HepG2 (cell line): ENCODE measurements at regions not wholly inside any gene's neighbourhood (a gene's known extent, or its start where the extent isn't known, plus 50 kb on each side); places are given as distances from the start of the nearest gene placed in this dataset.

Source experiments
- ATAC-seq: fragments of 200-7000 bp; cut with Tn5 transposase; 3 replicates; pipeline ENCODE4 v1.9.1; 2020; ENCODE audit warnings: mild to moderate bottlenecking, moderate library complexity
- BruUV-seq: library from RNA; stranded (reverse); fragments of 400-500 nt; replicated peaks from 2 replicates; lab custom pipeline; 2021; lab: Mats Ljungman, UMichigan
- CTCF ChIA-PET: fragments of 300-600 bp; formaldehyde crosslinking; extraction: SDS; loops from one replicate; lab custom pipeline; 2021; ENCODE audit warnings: low total read pairs, inconsistent platforms, low intra/inter-chr PET ratio; lab: Yijun Ruan, JAX
- POLR2A ChIA-PET: fragments of 350-600 bp; sonication (Branson Sonifier 250); formaldehyde crosslinking; loops from one replicate; lab custom pipeline; 2020; ENCODE audit warnings: antibody characterized with exemption, inconsistent platforms; lab: Yijun Ruan, JAX
- DNase-seq: peaks from one replicate; pipeline ENCODE4 v3.0.0-alpha.2; 2015; ENCODE audit warnings: low spot score
- FAIRE-seq: peaks from 3 replicates; lab custom pipeline; 2011; peaks lifted over from hg19 to GRCh38; lab: Jason Lieb, UNC
- H2AFZ ChIP-seq: one replicate; pipeline ENCODE4 v1.6.1; 2011; ENCODE audit warnings: low read length, inconsistent platforms
- H3K27ac ChIP-seq: fragments of 300-600 bp; 3 replicates; pipeline ENCODE4 v1.8.0; 2011; ENCODE audit warnings: mixed run types, mild to moderate bottlenecking, mixed read lengths, low read length, inconsistent platforms; ENCODE audit not compliant: insufficient read depth; ENCODE audit errors: extremely low read length
- H3K27me3 ChIP-seq, 2 experiments: fragments of 200-600 bp in 1 of 2; 2 replicates in 1 of 2; 3 replicates in 1 of 2; pipeline versions ENCODE4 v1.6.0 to v1.8.0; 2011; ENCODE audit warnings: low read length in 2 of 2, mild to moderate bottlenecking in 2 of 2, moderate library complexity in 2 of 2, inconsistent platforms in 1 of 2; ENCODE audit not compliant: insufficient read depth in 2 of 2, control insufficient read depth in 1 of 2
- H3K36me3 ChIP-seq, 2 experiments: fragments of 200-600 bp in 1 of 2; replicated peaks in 1 of 2; 2 replicates in 1 of 2; 3 replicates in 1 of 2; pipeline versions ENCODE4 v1.5.1 to v1.8.0; 2011; ENCODE audit warnings: low read length in 2 of 2, inconsistent platforms in 1 of 2; ENCODE audit not compliant: insufficient read depth in 2 of 2, control insufficient read depth in 1 of 2
- H3K4me1 ChIP-seq: 2 replicates; pipeline ENCODE4 v1.5.1; 2012; ENCODE audit warnings: low read length, inconsistent platforms; ENCODE audit not compliant: insufficient read depth
- H3K4me2 ChIP-seq: 2 replicates; pipeline ENCODE4 v1.6.0; 2011; ENCODE audit warnings: low read depth, low read length, inconsistent platforms
- H3K4me3 ChIP-seq, 3 experiments: fragments of 200-600 bp in 1 of 3; sonication (generic), shearing (Covaris generic) in 1 of 3; replicated peaks in 1 of 3; 2 replicates each; pipeline ENCODE4 v1.5.1; 2011 to 2016; ENCODE audit warnings: low read length in 3 of 3, inconsistent platforms in 2 of 3, low read depth in 2 of 3, mild to moderate bottlenecking in 2 of 3, control low read depth in 1 of 3, mixed read lengths in 1 of 3; ENCODE audit not compliant: insufficient read depth in 1 of 3
- H3K79me2 ChIP-seq: one replicate; pipeline ENCODE4 v1.6.1; 2011; ENCODE audit warnings: low read length, inconsistent platforms; ENCODE audit not compliant: insufficient read depth
- H3K9ac ChIP-seq: 2 replicates; pipeline ENCODE4 v1.6.0; 2011; ENCODE audit warnings: mild to moderate bottlenecking, low read depth, low read length, inconsistent platforms; ENCODE audit not compliant: insufficient read depth
- H3K9me3 ChIP-seq: 2 replicates; pipeline ENCODE4 v1.5.1; 2012; ENCODE audit warnings: mild to moderate bottlenecking, low read length
- H4K20me1 ChIP-seq: 2 replicates; pipeline ENCODE4 v1.6.0; 2011; ENCODE audit warnings: inconsistent platforms, mild to moderate bottlenecking, low read length, moderate library complexity; ENCODE audit not compliant: insufficient read depth
- CBX1 ChIP-seq: IDR thresholded peaks from one replicate; pipeline ENCODE4 v1.6.1; 2016; ENCODE audit warnings: antibody characterized with exemption, low read depth
- IRX3 ChIP-seq: sonication (generic); formaldehyde crosslinking; IDR thresholded peaks from 2 replicates; pipeline ENCODE4 v1.8.1; 2023; ENCODE audit warnings: mild to moderate bottlenecking, low read depth, missing genetic modification reagents, borderline replicate concordance
- LCORL ChIP-seq, 2 experiments: fragments of 450-650 bp in 1 of 2; sonication (generic) in 1 of 2; formaldehyde crosslinking in 1 of 2; IDR thresholded peaks; 2 replicates each; pipeline versions ENCODE4 v1.5.0 to v1.6.1; 2017 to 2020; ENCODE audit warnings: antibody characterized with exemption in 1 of 2, missing genetic modification reagents in 1 of 2
- MAFF ChIP-seq: IDR thresholded peaks from 2 replicates; pipeline ENCODE4 v1.6.1; 2011; ENCODE audit warnings: low read depth, low read length, improper control_type of control experiment
- MAFK ChIP-seq, 2 experiments: IDR thresholded peaks in 1 of 2; conservative IDR thresholded peaks in 1 of 2; 2 replicates each; pipeline ENCODE4 v1.6.1; 2011; ENCODE audit warnings: improper control_type of control experiment in 2 of 2, low read length in 2 of 2
- MYNN ChIP-seq: sonication (generic); formaldehyde crosslinking; IDR thresholded peaks from 2 replicates; pipeline ENCODE4 v1.4.0; 2020; ENCODE audit warnings: mild to moderate bottlenecking, low read depth, missing genetic modification reagents
- POLR2AphosphoS5 ChIP-seq: IDR thresholded peaks from 2 replicates; pipeline ENCODE4 v1.6.1; 2012; ENCODE audit warnings: low read depth, low read length
- PRMT3 ChIP-seq: sonication (generic); formaldehyde crosslinking; IDR thresholded peaks from 2 replicates; pipeline ENCODE4 v1.8.1; 2022; ENCODE audit warnings: low read depth, mild to moderate bottlenecking, moderate library complexity, missing genetic modification reagents, borderline replicate concordance
- RFX1 ChIP-seq: fragments of 450-650 bp; IDR thresholded peaks from 2 replicates; pipeline ENCODE4 v1.6.1; 2017
- SP4 ChIP-seq: sonication (generic); formaldehyde crosslinking; IDR thresholded peaks from 2 replicates; pipeline ENCODE4 v1.8.1; 2023; ENCODE audit warnings: mild to moderate bottlenecking, missing genetic modification reagents
- TOPORS ChIP-seq: sonication (generic); formaldehyde crosslinking; IDR thresholded peaks from 2 replicates; pipeline ENCODE4 v1.8.0; 2023; ENCODE audit warnings: mild to moderate bottlenecking, missing genetic modification reagents
- ZNF605 ChIP-seq: sonication (generic); formaldehyde crosslinking; IDR thresholded peaks from 2 replicates; pipeline ENCODE4 v1.8.0; 2022; ENCODE audit warnings: mild to moderate bottlenecking, missing genetic modification reagents
- WGBS: methylation state at CpG from one replicate; pipeline ENCODE4 v1.1.6; 2017; ENCODE audit warnings: low lambda C conversion rate; 5-methylcytosine and 5-hydroxymethylcytosine counted together
- in situ Hi-C: cut with HindIII; loops from 2 replicates; pipeline ENCODE4 v1.10.0; 2017; ENCODE audit warnings: low pct_unique_long_range_greater_than_20kb; ENCODE audit not compliant: extremely low pct_ligation_motif_present
- intact Hi-C: fragments of 100-400 bp; cut with micrococcal nuclease; formaldehyde crosslinking; loops from one replicate; pipeline ENCODE4 v1.10.0; 2022; ENCODE audit not compliant: unreplicated experiment
- TF ChIP-seq, protein P1 (sequence below): sonication (generic); formaldehyde crosslinking; IDR thresholded peaks from 2 replicates; pipeline ENCODE4 v1.4.0; 2020; ENCODE audit warnings: mild to moderate bottlenecking, low read depth, missing genetic modification reagents
- TF ChIP-seq, protein P2 (sequence below): sonication (generic); formaldehyde crosslinking; conservative IDR thresholded peaks from 2 replicates; pipeline ENCODE4 v1.4.0; 2020; ENCODE audit warnings: missing genetic modification reagents
- TF ChIP-seq, protein P3 (sequence below): sonication (generic); formaldehyde crosslinking; IDR thresholded peaks from 2 replicates; pipeline ENCODE4 v1.4.0; 2020; ENCODE audit warnings: low read depth, mild to moderate bottlenecking, missing genetic modification reagents

DNA sequence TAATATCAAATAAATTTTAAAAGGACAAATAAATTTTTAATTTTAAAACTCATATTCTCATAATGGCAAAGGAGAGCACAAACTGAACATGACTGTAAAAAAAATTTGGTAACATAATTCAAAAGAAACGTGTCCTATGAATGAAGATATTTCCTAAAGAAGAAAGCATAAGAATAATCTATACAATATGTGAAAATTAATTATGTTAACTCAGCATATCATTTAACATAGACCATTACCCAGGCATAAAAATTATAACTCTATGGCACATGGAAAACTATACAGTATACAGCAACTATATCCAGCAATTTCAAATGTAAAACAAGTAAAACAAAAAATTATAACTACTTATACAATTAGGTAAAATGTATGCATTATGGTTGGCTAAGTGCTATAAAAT, 288.1 kb downstream of the SUCLG1 start:
- WGBS = 1% methylated on average over 1 of the region's 1 CpG
- FAIRE-seq (no peak), ATAC-seq (no peak), DNase-seq (no peak)
- in situ Hi-C loops = no loop called here
- H3K9ac ChIP-seq = no peak overlapping the region
- CTCF ChIA-PET = no interaction called here
- no peak overlapping the region for H3K4me3 ChIP-seq
- no TSS peak for BruUV-seq
- no peaks in the 10 kb centered on the region for H4K20me1 ChIP-seq
- no peak overlapping the region for H2AFZ ChIP-seq
- 0 out of 5 replicates have a peak, but pooled peaks cover 0 to 2% of the 10 kb centered on the region in 2 experiments for H3K27me3 ChIP-seq
- intact Hi-C loops = no loop called here
- H3K36me3 ChIP-seq = no peaks in the 10 kb centered on the region
- TF ChIP-seq MAFK (conservative IDR thresholded peaks at IDR 0.05 in 1 of 2, IDR thresholded peaks at IDR 0.05 in 1 of 2; ENCODE audit: low read length in 2 of 2) (peak; percentile 2 to 62; a peak in 2 of 4 replicates), MAFF (peak; percentile 30; the same call in 1 of the 2 replicates)
- TF ChIP-seq, protein P1, sequence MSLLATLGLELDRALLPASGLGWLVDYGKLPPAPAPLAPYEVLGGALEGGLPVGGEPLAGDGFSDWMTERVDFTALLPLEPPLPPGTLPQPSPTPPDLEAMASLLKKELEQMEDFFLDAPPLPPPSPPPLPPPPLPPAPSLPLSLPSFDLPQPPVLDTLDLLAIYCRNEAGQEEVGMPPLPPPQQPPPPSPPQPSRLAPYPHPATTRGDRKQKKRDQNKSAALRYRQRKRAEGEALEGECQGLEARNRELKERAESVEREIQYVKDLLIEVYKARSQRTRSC (CRISPR knock-in tag) = no peak
- H3K79me2 ChIP-seq = no peaks in the 10 kb centered on the region
- POLR2A ChIA-PET = no interaction called here
- no peaks in the 10 kb centered on the region for H3K9me3 ChIP-seq
- no peak overlapping the region for H3K27ac ChIP-seq
- H3K4me2 ChIP-seq = no peak overlapping the region
- H3K4me1 ChIP-seq = no peaks in the 10 kb centered on the region

DNA sequence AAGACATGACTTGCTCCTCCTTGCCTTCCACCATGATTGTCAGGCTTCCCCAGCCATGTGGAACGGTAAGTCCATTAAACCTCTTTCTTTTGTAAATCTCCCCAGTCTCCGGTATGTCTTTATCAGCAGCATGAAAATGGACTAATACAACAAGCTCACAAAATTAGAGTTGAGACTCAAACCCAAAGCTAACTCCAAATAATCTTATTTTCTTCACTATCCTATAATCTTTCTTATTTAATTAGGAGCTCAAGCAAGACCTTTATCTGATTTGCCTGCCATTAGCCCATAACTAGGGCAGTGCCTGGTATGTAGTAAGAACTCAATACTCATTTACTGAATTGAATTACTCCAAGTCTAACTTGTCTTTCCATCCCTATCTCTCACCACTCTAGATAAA, 289.2 kb downstream of the SUCLG1 start:
- DNase-seq (no peak), FAIRE-seq (no peak), ATAC-seq (no peak)
- no peak overlapping the region for H3K4me3 ChIP-seq
- no peak overlapping the region for H3K27ac ChIP-seq
- no peak overlapping the region for H2AFZ ChIP-seq
- H3K4me2 ChIP-seq = no peak overlapping the region
- no peaks in the 10 kb centered on the region for H4K20me1 ChIP-seq
- H3K4me1 ChIP-seq = no peaks in the 10 kb centered on the region
- no peaks in the 10 kb centered on the region for H3K79me2 ChIP-seq
- in situ Hi-C loops = no loop called here
- 13% methylated on average over 2 of the region's 2 CpGs for WGBS
- H3K9ac ChIP-seq = no peak overlapping the region
- H3K9me3 ChIP-seq = no peaks in the 10 kb centered on the region
- CTCF ChIA-PET = no interaction called here
- no TSS peak for BruUV-seq
- POLR2A ChIA-PET = no interaction called here
- H3K27me3 ChIP-seq = 0 out of 5 replicates have a peak, but pooled peaks cover 0 to 2% of the 10 kb centered on the region in 2 experiments
- intact Hi-C loops = no loop called here
- no peaks in the 10 kb centered on the region for H3K36me3 ChIP-seq
- TF ChIP-seq, protein P2, sequence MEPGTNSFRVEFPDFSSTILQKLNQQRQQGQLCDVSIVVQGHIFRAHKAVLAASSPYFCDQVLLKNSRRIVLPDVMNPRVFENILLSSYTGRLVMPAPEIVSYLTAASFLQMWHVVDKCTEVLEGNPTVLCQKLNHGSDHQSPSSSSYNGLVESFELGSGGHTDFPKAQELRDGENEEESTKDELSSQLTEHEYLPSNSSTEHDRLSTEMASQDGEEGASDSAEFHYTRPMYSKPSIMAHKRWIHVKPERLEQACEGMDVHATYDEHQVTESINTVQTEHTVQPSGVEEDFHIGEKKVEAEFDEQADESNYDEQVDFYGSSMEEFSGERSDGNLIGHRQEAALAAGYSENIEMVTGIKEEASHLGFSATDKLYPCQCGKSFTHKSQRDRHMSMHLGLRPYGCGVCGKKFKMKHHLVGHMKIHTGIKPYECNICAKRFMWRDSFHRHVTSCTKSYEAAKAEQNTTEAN (CRISPR knock-in tag) = no peak
- TF ChIP-seq RFX1 (no peak), MYNN (CRISPR knock-in tag) (no peak), IRX3 (CRISPR knock-in tag) (no peak), PRMT3 (CRISPR knock-in tag) (no peak), SP4 (CRISPR knock-in tag) (no peak), TOPORS (no peak), ZNF605 (CRISPR knock-in tag) (no peak), POLR2AphosphoS5 (no peak), CBX1 (no peak), LCORL (IDR thresholded peaks at IDR 0.05) (no peak), LCORL (CRISPR knock-in tag; IDR thresholded peaks at IDR 0.05) (no peak)
- TF ChIP-seq, protein P3, sequence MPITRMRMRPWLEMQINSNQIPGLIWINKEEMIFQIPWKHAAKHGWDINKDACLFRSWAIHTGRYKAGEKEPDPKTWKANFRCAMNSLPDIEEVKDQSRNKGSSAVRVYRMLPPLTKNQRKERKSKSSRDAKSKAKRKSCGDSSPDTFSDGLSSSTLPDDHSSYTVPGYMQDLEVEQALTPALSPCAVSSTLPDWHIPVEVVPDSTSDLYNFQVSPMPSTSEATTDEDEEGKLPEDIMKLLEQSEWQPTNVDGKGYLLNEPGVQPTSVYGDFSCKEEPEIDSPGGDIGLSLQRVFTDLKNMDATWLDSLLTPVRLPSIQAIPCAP (CRISPR knock-in tag) = no peak
